ENCODE measurements at regions not wholly inside any gene's neighbourhood (a gene's known extent, or its start where the extent isn't known, plus 50 kb on each side); places are given as distances from the start of the nearest gene placed in this dataset.

DNA sequence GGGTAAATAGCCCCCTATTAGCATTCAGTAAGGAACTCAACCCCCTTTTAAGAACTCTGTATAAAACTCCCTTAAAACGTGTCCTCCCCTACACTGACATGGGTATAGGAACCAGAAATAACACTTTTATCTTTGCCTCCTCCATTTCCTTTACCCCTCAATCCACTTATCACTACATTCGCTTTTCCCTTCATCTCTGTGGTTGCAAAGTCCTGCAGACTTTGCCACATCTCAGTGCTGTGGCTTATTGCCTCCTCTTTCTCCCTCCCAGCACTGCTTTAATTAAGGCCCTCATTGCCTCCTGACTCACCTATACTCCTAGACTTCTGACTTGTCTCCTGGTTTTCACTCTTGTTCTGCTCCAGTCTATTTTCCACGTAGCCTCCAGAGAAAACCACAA, 94.3 kb upstream of the GADL1 start:
- no peaks in the 10 kb centered on the region for H3K4me1 Mint-ChIP-seq
- DNase-seq (no peak), ATAC-seq (no peak)
- no peak overlapping the region for H3K27ac Mint-ChIP-seq
- H3K27me3 Mint-ChIP-seq (ENCODE audit: low read depth in 2 of 2): peaks cover 6 to 11% of the 10 kb centered on the region in 2 donors
- no peaks in the 10 kb centered on the region for H3K9me3 ChIP-seq (ENCODE audit: control insufficient read depth, insufficient read depth, low read length)
- H3K4me3 Mint-ChIP-seq: no peak overlapping the region
- H3K4me3 ChIP-seq (ENCODE audit: low read length): no peak overlapping the region
- intact Hi-C loops (cut with micrococcal nuclease): no loop called here
- peaks cover 0 to 2% of the 10 kb centered on the region in 2 donors for H3K9me3 Mint-ChIP-seq
- TF ChIP-seq, protein P1, sequence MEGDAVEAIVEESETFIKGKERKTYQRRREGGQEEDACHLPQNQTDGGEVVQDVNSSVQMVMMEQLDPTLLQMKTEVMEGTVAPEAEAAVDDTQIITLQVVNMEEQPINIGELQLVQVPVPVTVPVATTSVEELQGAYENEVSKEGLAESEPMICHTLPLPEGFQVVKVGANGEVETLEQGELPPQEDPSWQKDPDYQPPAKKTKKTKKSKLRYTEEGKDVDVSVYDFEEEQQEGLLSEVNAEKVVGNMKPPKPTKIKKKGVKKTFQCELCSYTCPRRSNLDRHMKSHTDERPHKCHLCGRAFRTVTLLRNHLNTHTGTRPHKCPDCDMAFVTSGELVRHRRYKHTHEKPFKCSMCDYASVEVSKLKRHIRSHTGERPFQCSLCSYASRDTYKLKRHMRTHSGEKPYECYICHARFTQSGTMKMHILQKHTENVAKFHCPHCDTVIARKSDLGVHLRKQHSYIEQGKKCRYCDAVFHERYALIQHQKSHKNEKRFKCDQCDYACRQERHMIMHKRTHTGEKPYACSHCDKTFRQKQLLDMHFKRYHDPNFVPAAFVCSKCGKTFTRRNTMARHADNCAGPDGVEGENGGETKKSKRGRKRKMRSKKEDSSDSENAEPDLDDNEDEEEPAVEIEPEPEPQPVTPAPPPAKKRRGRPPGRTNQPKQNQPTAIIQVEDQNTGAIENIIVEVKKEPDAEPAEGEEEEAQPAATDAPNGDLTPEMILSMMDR (IDR thresholded peaks at IDR 0.05): no peak
- no peaks in the 10 kb centered on the region for H3K4me1 ChIP-seq (ENCODE audit: control insufficient read depth, insufficient read depth, low read length)
- 26% methylated on average over 3 of the region's 3 CpGs for WGBS (ENCODE audit: insufficient coverage)
- H3K27me3 ChIP-seq (ENCODE audit: control insufficient read depth, insufficient read depth, low read length): no peaks in the 10 kb centered on the region
- H3K36me3 Mint-ChIP-seq: no peaks in the 10 kb centered on the region
- H3K36me3 ChIP-seq (ENCODE audit: control insufficient read depth, insufficient read depth, low read length): no peaks in the 10 kb centered on the region
- H3K27ac ChIP-seq (ENCODE audit: low read length): no peak overlapping the region

DNA sequence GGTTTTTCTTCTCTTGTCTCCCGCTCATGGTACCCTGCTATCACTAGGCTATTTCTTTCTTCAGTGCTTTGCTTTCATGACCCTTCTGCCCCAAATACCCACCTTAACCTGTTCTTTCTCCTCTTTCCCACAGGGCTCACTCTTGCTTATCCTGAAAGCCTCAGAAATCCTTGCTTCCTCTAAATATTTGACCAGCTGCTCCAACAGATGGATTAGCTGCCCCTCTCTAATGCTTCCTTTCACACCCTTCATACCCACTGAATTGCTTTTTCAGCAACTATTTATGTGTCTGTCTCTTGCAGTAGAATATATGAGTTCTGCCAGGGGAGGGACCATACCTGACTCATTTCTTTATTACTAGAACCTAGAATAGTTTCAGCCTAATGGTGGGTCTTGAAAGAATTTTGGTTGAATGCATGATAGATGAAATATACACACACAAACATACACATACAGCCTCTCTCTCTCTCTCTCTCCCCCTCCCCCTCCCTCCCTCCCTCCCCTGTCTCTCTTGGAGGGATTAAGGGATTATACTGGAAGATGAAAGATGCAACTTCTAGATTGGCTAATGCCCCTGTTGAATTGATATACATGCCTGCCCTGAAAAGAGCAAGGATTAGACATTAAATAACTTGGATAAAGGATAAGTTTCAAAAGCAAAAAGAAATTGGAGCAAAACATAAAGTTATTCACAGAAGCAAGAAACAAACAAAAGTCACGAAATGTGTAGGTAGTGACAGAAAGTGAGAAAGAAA, 95.0 kb upstream of the GADL1 start:
- H3K27me3 Mint-ChIP-seq (ENCODE audit: low read depth in 2 of 2): peaks cover 6 to 11% of the 10 kb centered on the region in 2 donors
- no peaks in the 10 kb centered on the region for H3K36me3 Mint-ChIP-seq
- H3K27ac ChIP-seq (ENCODE audit: low read length): no peak overlapping the region
- TF ChIP-seq, protein P1 (IDR thresholded peaks at IDR 0.05): no peak
- no peak overlapping the region for H3K4me3 Mint-ChIP-seq
- no peaks in the 10 kb centered on the region for H3K9me3 ChIP-seq (ENCODE audit: control insufficient read depth, insufficient read depth, low read length)
- no peak for ATAC-seq
- H3K4me1 ChIP-seq (ENCODE audit: control insufficient read depth, insufficient read depth, low read length): no peaks in the 10 kb centered on the region
- H3K4me3 ChIP-seq (ENCODE audit: low read length): no peak overlapping the region
- intact Hi-C loops (cut with micrococcal nuclease): no loop called here
- H3K4me1 Mint-ChIP-seq: no peaks in the 10 kb centered on the region
- H3K9me3 Mint-ChIP-seq: peaks cover 0 to 2% of the 10 kb centered on the region in 2 donors
- WGBS (ENCODE audit: insufficient coverage): 96% methylated on average over 1 of the region's 2 CpGs
- no peak overlapping the region for H3K27ac Mint-ChIP-seq
- H3K27me3 ChIP-seq (ENCODE audit: control insufficient read depth, insufficient read depth, low read length): no peaks in the 10 kb centered on the region
- H3K36me3 ChIP-seq (ENCODE audit: control insufficient read depth, insufficient read depth, low read length): no peaks in the 10 kb centered on the region
- DNase-seq: no peak

DNA sequence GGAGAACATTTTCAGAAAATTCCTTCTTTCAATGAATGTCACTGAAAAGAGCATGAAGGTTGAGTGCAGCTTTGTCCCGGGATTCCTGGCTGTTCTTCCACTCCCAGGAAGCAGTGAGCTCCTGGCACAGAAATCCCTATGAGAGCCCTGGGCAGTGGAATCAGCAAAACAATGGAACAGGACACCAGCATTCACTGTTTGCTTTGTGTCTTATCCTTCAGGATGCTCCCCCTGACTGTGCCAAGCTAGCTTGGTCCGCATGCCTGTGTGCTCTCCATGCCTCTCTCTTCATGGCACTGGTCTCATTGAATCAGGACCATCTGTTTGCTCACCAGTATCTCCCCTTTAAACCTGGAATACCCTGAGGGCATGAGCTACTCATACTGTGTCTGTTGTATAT, 102.0 kb upstream of the GADL1 start:
- intact Hi-C loops (cut with micrococcal nuclease): no loop called here
- H3K4me3 Mint-ChIP-seq: no peak overlapping the region
- H3K9me3 Mint-ChIP-seq: peaks cover 0 to 3% of the 10 kb centered on the region in 2 donors

More for the DNA sequence above, 102.0 kb upstream of the GADL1 start:
- Histone ChIP-seq H3K4me3 (ENCODE audit: low read length) (no peak overlapping the region), H3K27ac (ENCODE audit: low read length) (no peak overlapping the region), H3K27me3 (ENCODE audit: control insufficient read depth, insufficient read depth, low read length) (no peaks in the 10 kb centered on the region), H3K4me1 (ENCODE audit: control insufficient read depth, insufficient read depth, low read length) (no peaks in the 10 kb centered on the region), H3K9me3 (ENCODE audit: control insufficient read depth, insufficient read depth, low read length) (no peaks in the 10 kb centered on the region), H3K36me3 (ENCODE audit: control insufficient read depth, insufficient read depth, low read length) (no peaks in the 10 kb centered on the region)
- Mint-ChIP-seq H3K36me3 (no peaks in the 10 kb centered on the region), H3K27ac (no peak overlapping the region), H3K4me1 (peaks cover 5 to 6% of the 10 kb centered on the region in 2 donors), H3K27me3 (ENCODE audit: low read depth in 2 of 2) (peaks cover 4 to 7% of the 10 kb centered on the region in 2 donors)
- ATAC-seq (no peak), DNase-seq (no peak)
- TF ChIP-seq, protein P1 (IDR thresholded peaks at IDR 0.05): no peak
- 42% methylated on average over 2 of the region's 2 CpGs for whole genome bisulfite sequencing (ENCODE audit: insufficient coverage)
